SK-N-SH (cell line): ENCODE measurements at regions not wholly inside any gene's neighbourhood (a gene's known extent, or its start where the extent isn't known, plus 50 kb on each side); places are given as distances from the start of the nearest gene placed in this dataset.

Source experiments
- CTCF ChIA-PET: fragments of 300-600, 350-600 bp; formaldehyde crosslinking; extraction: SDS; loops from one replicate; lab custom pipeline; 2021; lab: Yijun Ruan, JAX
- POLR2A ChIA-PET: fragments of 350-600 bp; sonication (Branson Sonifier 250); formaldehyde crosslinking; extraction: SDS; loops from one replicate; lab custom pipeline; 2020; ENCODE audit warnings: antibody characterized with exemption, inconsistent platforms; lab: Yijun Ruan, JAX
- DNase-seq: peaks from one replicate; pipeline ENCODE4 v3.0.0; 2012
- H2AFZ ChIP-seq: fragments of 200-600 bp; sonication (generic); 2 replicates; pipeline ENCODE4 v1.8.1; 2016; ENCODE audit warnings: antibody characterized with exemption, mild to moderate bottlenecking, low read depth
- H3F3A ChIP-seq: fragments of 200-600 bp; sonication (generic); replicated peaks from 2 replicates; pipeline ENCODE3; 2016; ENCODE audit warnings: antibody characterized with exemption, mild to moderate bottlenecking; ENCODE audit not compliant: insufficient read depth
- H3K27ac ChIP-seq, 2 experiments: fragments of 200-500 bp in 1 of 2; fragments of 200-600 bp in 1 of 2; sonication (Bioruptor generic) in 1 of 2; sonication (generic), shearing (Covaris generic) in 1 of 2; 2 replicates each; pipeline versions ENCODE4 v1.5.1 to v1.6.1; 2014 to 2016; ENCODE audit warnings: low read depth in 2 of 2, inconsistent platforms in 1 of 2, low read length in 1 of 2, mild to moderate bottlenecking in 1 of 2, mixed read lengths in 1 of 2
- H3K27me3 ChIP-seq: fragments of 200-600 bp; sonication (generic), shearing (Covaris generic); 2 replicates; pipeline ENCODE4 v1.6.1; 2016; ENCODE audit warnings: mixed run types; ENCODE audit not compliant: insufficient read depth
- H3K36me3 ChIP-seq, 2 experiments: fragments of 200-500 bp in 1 of 2; fragments of 200-600 bp in 1 of 2; sonication (Bioruptor generic) in 1 of 2; sonication (generic) in 1 of 2; replicated peaks in 1 of 2; 2 replicates each; pipeline versions ENCODE3 to v1.5.1; 2014 to 2016; ENCODE audit warnings: low read length in 1 of 2, mild to moderate bottlenecking in 1 of 2; ENCODE audit not compliant: insufficient read depth in 2 of 2, control insufficient read depth in 1 of 2
- H3K4me1 ChIP-seq, 2 experiments: fragments of 200-500 bp in 1 of 2; fragments of 200-600 bp in 1 of 2; sonication (Bioruptor generic) in 1 of 2; sonication (generic), shearing (Covaris generic) in 1 of 2; 2 replicates each; pipeline versions ENCODE4 v1.5.1 to v1.6.1; 2014 to 2016; ENCODE audit warnings: low read depth in 1 of 2, low read length in 1 of 2, mixed run types in 1 of 2; ENCODE audit not compliant: insufficient read depth in 2 of 2, control insufficient read depth in 1 of 2
- H3K4me2 ChIP-seq: fragments of 200-600 bp; sonication (generic), shearing (Covaris generic); 2 replicates; pipeline ENCODE4 v1.6.1; 2017; ENCODE audit warnings: mixed run types
- H3K4me3 ChIP-seq, 2 experiments: fragments of 200-500 bp in 1 of 2; fragments of 200-600 bp in 1 of 2; sonication (Bioruptor generic) in 1 of 2; sonication (generic), shearing (Covaris generic) in 1 of 2; 2 replicates each; pipeline versions ENCODE4 v1.5.1 to v1.8.1; 2014 to 2016; ENCODE audit warnings: low read depth in 2 of 2, inconsistent platforms in 1 of 2, low read length in 1 of 2, mild to moderate bottlenecking in 1 of 2, mixed read lengths in 1 of 2, moderate library complexity in 1 of 2
- H3K79me2 ChIP-seq: fragments of 200-600 bp; sonication (generic); 2 replicates; pipeline ENCODE4 v1.8.1; 2017; ENCODE audit warnings: mild to moderate bottlenecking; ENCODE audit not compliant: insufficient read depth
- H3K9ac ChIP-seq: fragments of 200-600 bp; sonication (generic); 2 replicates; pipeline ENCODE4 v1.6.1; 2017; ENCODE audit warnings: mixed run types
- H3K9me2 ChIP-seq: fragments of 200-600 bp; sonication (generic); 2 replicates; pipeline ENCODE4 v1.6.1; 2017; ENCODE audit warnings: mixed run types
- H3K9me3 ChIP-seq: fragments of 200-600 bp; sonication (generic); 2 replicates; pipeline ENCODE4 v1.6.1; 2017; ENCODE audit warnings: mixed run types, mild to moderate bottlenecking, moderate library complexity
- H4K20me1 ChIP-seq: fragments of 200-600 bp; sonication (generic); 2 replicates; pipeline ENCODE4 v1.6.1; 2017; ENCODE audit warnings: mild to moderate bottlenecking, mixed run types; ENCODE audit not compliant: insufficient read depth
- CHD2 ChIP-seq: fragments of 150-350 bp; IDR thresholded peaks from 2 replicates; pipeline ENCODE4 v1.6.1; 2018; ENCODE audit warnings: low read length; ENCODE audit not compliant: partially characterized antibody
- CTCF ChIP-seq: fragments of 200-600 bp; sonication (generic); IDR thresholded peaks from 2 replicates; pipeline ENCODE4 v1.6.1; 2017; ENCODE audit warnings: antibody characterized with exemption, mild to moderate bottlenecking, moderate library complexity
- FOXJ3 ChIP-seq: sonication (generic); formaldehyde crosslinking; IDR thresholded peaks from 2 replicates; pipeline ENCODE4 v1.5.1; 2020; ENCODE audit warnings: mild to moderate bottlenecking, missing genetic modification reagents
- FOXM1 ChIP-seq: IDR thresholded peaks from 2 replicates; pipeline ENCODE4 v1.4.0; 2012; ENCODE audit warnings: low read depth, mild to moderate bottlenecking
- GABPA ChIP-seq: IDR thresholded peaks from 2 replicates; pipeline ENCODE4 v1.4.0; 2012; ENCODE audit warnings: low read depth, mild to moderate bottlenecking
- GATA2 ChIP-seq: sonication (generic); formaldehyde crosslinking; IDR thresholded peaks from 2 replicates; pipeline ENCODE4 v1.5.0; 2020; ENCODE audit warnings: mild to moderate bottlenecking, missing genetic modification reagents
- MAX ChIP-seq: IDR thresholded peaks from 2 replicates; pipeline ENCODE4 v1.4.0; 2012; ENCODE audit warnings: low read depth
- MEF2A ChIP-seq: IDR thresholded peaks from 2 replicates; pipeline ENCODE4 v1.4.0; 2012; ENCODE audit warnings: low read depth, borderline replicate concordance
- RAD21 ChIP-seq: IDR thresholded peaks from 2 replicates; pipeline ENCODE4 v1.6.1; 2012; ENCODE audit warnings: mild to moderate bottlenecking, low read length
- REST ChIP-seq: IDR thresholded peaks from 2 replicates; pipeline ENCODE4 v1.6.1; 2012; ENCODE audit warnings: mild to moderate bottlenecking, low read depth, low read length, moderate library complexity
- SIN3A ChIP-seq: IDR thresholded peaks from 2 replicates; pipeline ENCODE4 v1.6.1; 2012; ENCODE audit warnings: low read depth, mild to moderate bottlenecking, low read length, moderate library complexity, borderline replicate concordance
- YY1 ChIP-seq: IDR thresholded peaks from 2 replicates; pipeline ENCODE4 v1.4.0; 2012; ENCODE audit warnings: low read depth, mild to moderate bottlenecking
- ZBTB33 ChIP-seq: IDR thresholded peaks from 2 replicates; pipeline ENCODE4 v1.4.0; 2012; ENCODE audit warnings: low read depth, borderline replicate concordance
- WGBS: methylation state at CpG from one replicate; pipeline ENCODE4 v1.1.6; 2017; ENCODE audit warnings: low lambda C conversion rate; 5-methylcytosine and 5-hydroxymethylcytosine counted together

- Histone ChIP-seq H2AFZ (no peak overlapping the region), H3K9me2 (no peaks in the 10 kb centered on the region), H3F3A (peaks cover 17% of the 10 kb centered on the region), H3K4me3 (no peak overlapping the region), H3K79me2 (no peaks in the 10 kb centered on the region), H3K36me3 (no peaks in the 10 kb centered on the region), H3K27ac (no peak overlapping the region), H3K9me3 (no peaks in the 10 kb centered on the region), H3K9ac (no peak overlapping the region), H4K20me1 (no peaks in the 10 kb centered on the region), H3K4me2 (no peak overlapping the region), H3K27me3 (no peaks in the 10 kb centered on the region), H3K4me1 (peaks cover 0 to 14% of the 10 kb centered on the region in 2 experiments; a peak in 2 of 4 replicates)
- ChIA-PET POLR2A (no interaction called here), CTCF (no interaction called here)
- no peak for DNase-seq
- 74% methylated on average over 4 of the region's 4 CpGs for WGBS
- no peak for TF ChIP-seq FOXJ3 (CRISPR knock-in tag)
These were observed 89.0 kb upstream of the PNPT1 start for GRCh38 chr2:55782528-55783173.

GRCh38 chr2:55781542-55781941 lies 87.9 kb upstream of the PNPT1 start:
- no peak for DNase-seq
- POLR2A ChIA-PET = no interaction called here
- Histone ChIP-seq H3K79me2 (no peaks in the 10 kb centered on the region), H3K4me1 (peaks cover 0 to 14% of the 10 kb centered on the region in 2 experiments; a peak in 2 of 4 replicates), H2AFZ (no peak overlapping the region), H3K27me3 (no peaks in the 10 kb centered on the region), H3K9me2 (no peaks in the 10 kb centered on the region), H3K27ac (no peak overlapping the region), H3K9ac (no peak overlapping the region), H3K4me3 (no peak overlapping the region), H3F3A (peaks cover 17% of the 10 kb centered on the region), H3K9me3 (no peaks in the 10 kb centered on the region), H3K36me3 (no peaks in the 10 kb centered on the region), H3K4me2 (no peak overlapping the region), H4K20me1 (no peaks in the 10 kb centered on the region)
- TF ChIP-seq YY1 (no peak), ZBTB33 (no peak), CTCF (peak; percentile 30; the same call in 1 of the 2 replicates)
- 95% methylated on average over 1 of the region's 1 CpG for WGBS
- CTCF ChIA-PET = interaction anchor here (1.0 to 1.5 kb wide), 2 partner anchors 10 to 63 kb away, joined by 4 read pairs; no protein-coding TSS in a partner anchor

GRCh38 chr2:55780697-55781096 lies 87.1 kb upstream of the PNPT1 start:
- H3K27ac ChIP-seq = peak overlapping the region in 1 of 2 experiments; percentile 75; a peak in 3 of 4 replicates
- 41% methylated on average over 1 of the region's 1 CpG for WGBS
- peak overlapping the region; percentile 77 for H2AFZ ChIP-seq
- ChIA-PET POLR2A (no interaction called here), CTCF (interaction anchor here (1.0 to 1.5 kb wide), 2 partner anchors 9 to 62 kb away, joined by 4 read pairs; no protein-coding TSS in a partner anchor)
- H3K79me2 ChIP-seq = no peaks in the 10 kb centered on the region
- H4K20me1 ChIP-seq = no peaks in the 10 kb centered on the region
- H3K4me2 ChIP-seq = no peak overlapping the region
- no peak overlapping the region for H3K4me3 ChIP-seq
- H3K9me2 ChIP-seq = no peaks in the 10 kb centered on the region
- no peaks in the 10 kb centered on the region for H3K36me3 ChIP-seq
- H3K9ac ChIP-seq = peak overlapping the region; percentile 37; the same call in 1 of the 2 replicates
- no peaks in the 10 kb centered on the region for H3K9me3 ChIP-seq
- DNase-seq = no peak
- H3K4me1 ChIP-seq = peaks cover 0 to 14% of the 10 kb centered on the region in 2 experiments; a peak in 2 of 4 replicates
- H3K27me3 ChIP-seq = no peaks in the 10 kb centered on the region
- peaks cover 17% of the 10 kb centered on the region for H3F3A ChIP-seq
- TF ChIP-seq FOXM1 = no peak
- no peak for TF ChIP-seq SIN3A
- no peak for TF ChIP-seq CHD2
- no peak for TF ChIP-seq REST
- TF ChIP-seq YY1 = no peak
- TF ChIP-seq MEF2A = no peak
- TF ChIP-seq GABPA = no peak
- no peak for TF ChIP-seq RAD21
- TF ChIP-seq MAX = no peak
- no peak for TF ChIP-seq GATA2
